Endothelial cell (in vitro differentiated cells): ENCODE measurements at regions not wholly inside any gene's neighbourhood (a gene's known extent, or its start where the extent isn't known, plus 50 kb on each side); places are given as distances from the start of the nearest gene placed in this dataset.

Source experiments
- DNase-seq: peaks from one replicate; pipeline ENCODE4 v3.0.0; 2021; ENCODE audit warnings: low spot score
- H3K27ac Mint-ChIP-seq: one replicate; pipeline ENCODE4 v1.8.0; 2021; ENCODE audit warnings: mixed read lengths, inconsistent platforms; ENCODE audit not compliant: unreplicated experiment
- H3K27me3 Mint-ChIP-seq: one replicate; pipeline ENCODE4 v1.8.0; 2021; ENCODE audit warnings: mild to moderate bottlenecking, moderate library complexity, mixed read lengths, inconsistent platforms; ENCODE audit not compliant: unreplicated experiment
- H3K36me3 Mint-ChIP-seq: one replicate; pipeline ENCODE4 v1.8.0; 2021; ENCODE audit warnings: mild to moderate bottlenecking, low read depth, mixed read lengths, inconsistent platforms; ENCODE audit not compliant: unreplicated experiment
- H3K4me1 Mint-ChIP-seq: one replicate; pipeline ENCODE4 v1.8.0; 2021; ENCODE audit warnings: mild to moderate bottlenecking, mixed read lengths, inconsistent platforms; ENCODE audit not compliant: unreplicated experiment
- H3K4me3 Mint-ChIP-seq: one replicate; pipeline ENCODE4 v1.8.0; 2021; ENCODE audit warnings: mild to moderate bottlenecking, mixed read lengths, inconsistent platforms; ENCODE audit not compliant: unreplicated experiment
- H3K9me3 Mint-ChIP-seq: one replicate; pipeline ENCODE4 v1.8.0; 2021; ENCODE audit warnings: mixed read lengths, inconsistent platforms; ENCODE audit not compliant: unreplicated experiment
- CTCF ChIP-seq: fragments of 200-600 bp; sonication (generic); IDR thresholded peaks from one replicate; pipeline ENCODE4 v1.5.0; 2021; ENCODE audit warnings: antibody characterized with exemption; ENCODE audit not compliant: unreplicated experiment

- Mint-ChIP-seq H3K36me3 (no peaks in the 10 kb centered on the region), H3K4me3 (no peak overlapping the region), H3K9me3 (no peaks in the 10 kb centered on the region), H3K27me3 (no peaks in the 10 kb centered on the region), H3K4me1 (no peaks in the 10 kb centered on the region), H3K27ac (no peak overlapping the region)
- DNase-seq, result no peak
- no peak for TF ChIP-seq CTCF
Observed at GRCh38 chr1:38718031-38718430, 141.5 kb downstream of the RRAGC start.

- no peak overlapping the region for H3K27ac Mint-ChIP-seq
- no peak for TF ChIP-seq CTCF
- no peaks in the 10 kb centered on the region for H3K27me3 Mint-ChIP-seq
- no peaks in the 10 kb centered on the region for H3K9me3 Mint-ChIP-seq
- H3K4me1 Mint-ChIP-seq, result peaks cover 2% of the 10 kb centered on the region
- no peak for DNase-seq
- H3K4me3 Mint-ChIP-seq, result no peak overlapping the region
- H3K36me3 Mint-ChIP-seq, result no peaks in the 10 kb centered on the region
Observed at GRCh38 chr1:38716229-38716628, 143.3 kb downstream of the RRAGC start.

- Mint-ChIP-seq H3K27me3 (no peaks in the 10 kb centered on the region), H3K9me3 (no peaks in the 10 kb centered on the region), H3K4me3 (no peak overlapping the region), H3K27ac (no peak overlapping the region), H3K4me1 (peaks cover 2% of the 10 kb centered on the region), H3K36me3 (no peaks in the 10 kb centered on the region)
- DNase-seq, result no peak
- TF ChIP-seq CTCF, result no peak
Observed at GRCh38 chr1:38715415-38715814, 144.2 kb downstream of the RRAGC start.

- Mint-ChIP-seq H3K4me1 (peaks cover 2% of the 10 kb centered on the region), H3K36me3 (no peaks in the 10 kb centered on the region), H3K27ac (no peak overlapping the region), H3K9me3 (no peaks in the 10 kb centered on the region), H3K27me3 (no peaks in the 10 kb centered on the region), H3K4me3 (no peak overlapping the region)
- DNase-seq, result no peak
- TF ChIP-seq CTCF, result no peak
Observed at GRCh38 chr1:38712046-38712445, 147.5 kb downstream of the RRAGC start.

GRCh38 chr1:38708701-38709258, 150.8 kb downstream of the RRAGC start:
- no peak overlapping the region for H3K4me3 Mint-ChIP-seq
- no peaks in the 10 kb centered on the region for H3K27me3 Mint-ChIP-seq
- H3K36me3 Mint-ChIP-seq, result no peaks in the 10 kb centered on the region
- H3K4me1 Mint-ChIP-seq, result peaks cover 2% of the 10 kb centered on the region
- DNase-seq, result no peak
- no peak overlapping the region for H3K27ac Mint-ChIP-seq
- H3K9me3 Mint-ChIP-seq, result no peaks in the 10 kb centered on the region
- TF ChIP-seq CTCF, result no peak
